ENCODE measurements at regions not wholly inside any gene's neighbourhood (a gene's known extent, or its start where the extent isn't known, plus 50 kb on each side); places are given as distances from the start of the nearest gene placed in this dataset.
A peak's percentile ranks its signal among the peaks of the same experiment; 100 is the strongest.

DNA sequence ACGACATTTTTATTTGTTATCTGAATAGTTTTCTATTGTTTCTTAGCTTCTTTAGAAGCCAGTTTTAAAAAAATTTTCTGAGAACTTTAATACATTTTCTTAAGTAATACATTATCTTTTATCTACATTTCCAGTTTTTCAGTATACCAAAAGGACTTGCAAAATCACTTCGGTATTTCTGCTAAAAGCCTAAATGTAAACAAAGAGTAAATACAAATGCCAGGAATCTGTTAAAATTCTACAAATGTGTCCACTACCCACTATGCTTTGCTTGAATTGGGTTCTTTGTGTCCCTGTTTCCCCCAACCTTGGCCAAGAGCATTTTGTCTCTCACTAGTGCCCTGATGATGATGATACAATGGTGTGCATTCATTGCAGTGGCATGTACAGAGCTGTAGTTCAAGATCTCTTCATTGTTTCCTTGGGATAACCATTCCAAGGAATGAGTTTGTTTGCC lies 611.2 kb downstream of the NR2F1-AS1 start:
- POLR2A ChIA-PET, result no interaction called here
- Mint-ChIP-seq H3K4me1 (no peaks in the 10 kb centered on the region), H3K27ac (no peak overlapping the region), H3K4me3 (no peak overlapping the region), H3K36me3 (no peaks in the 10 kb centered on the region), H3K9me3 (no peaks in the 10 kb centered on the region), H3K27me3 (ENCODE audit: low read depth) (no peaks in the 10 kb centered on the region)
- CTCF ChIA-PET, result no interaction called here
- ATAC-seq, result no peak
- TF ChIP-seq RORB (CRISPR knock-in tag; IDR thresholded peaks at IDR 0.05), result no peak
- TF ChIP-seq, protein P1, sequence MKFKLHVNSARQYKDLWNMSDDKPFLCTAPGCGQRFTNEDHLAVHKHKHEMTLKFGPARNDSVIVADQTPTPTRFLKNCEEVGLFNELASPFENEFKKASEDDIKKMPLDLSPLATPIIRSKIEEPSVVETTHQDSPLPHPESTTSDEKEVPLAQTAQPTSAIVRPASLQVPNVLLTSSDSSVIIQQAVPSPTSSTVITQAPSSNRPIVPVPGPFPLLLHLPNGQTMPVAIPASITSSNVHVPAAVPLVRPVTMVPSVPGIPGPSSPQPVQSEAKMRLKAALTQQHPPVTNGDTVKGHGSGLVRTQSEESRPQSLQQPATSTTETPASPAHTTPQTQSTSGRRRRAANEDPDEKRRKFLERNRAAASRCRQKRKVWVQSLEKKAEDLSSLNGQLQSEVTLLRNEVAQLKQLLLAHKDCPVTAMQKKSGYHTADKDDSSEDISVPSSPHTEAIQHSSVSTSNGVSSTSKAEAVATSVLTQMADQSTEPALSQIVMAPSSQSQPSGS (CRISPR knock-in tag; IDR thresholded peaks at IDR 0.05; ENCODE audit: borderline replicate concordance, low read depth), result no peak
- peak; percentile 92 for TF ChIP-seq GABPB1 (CRISPR knock-in tag; IDR thresholded peaks at IDR 0.05)
- no peak for DNase-seq (ENCODE audit: low spot score)

DNA sequence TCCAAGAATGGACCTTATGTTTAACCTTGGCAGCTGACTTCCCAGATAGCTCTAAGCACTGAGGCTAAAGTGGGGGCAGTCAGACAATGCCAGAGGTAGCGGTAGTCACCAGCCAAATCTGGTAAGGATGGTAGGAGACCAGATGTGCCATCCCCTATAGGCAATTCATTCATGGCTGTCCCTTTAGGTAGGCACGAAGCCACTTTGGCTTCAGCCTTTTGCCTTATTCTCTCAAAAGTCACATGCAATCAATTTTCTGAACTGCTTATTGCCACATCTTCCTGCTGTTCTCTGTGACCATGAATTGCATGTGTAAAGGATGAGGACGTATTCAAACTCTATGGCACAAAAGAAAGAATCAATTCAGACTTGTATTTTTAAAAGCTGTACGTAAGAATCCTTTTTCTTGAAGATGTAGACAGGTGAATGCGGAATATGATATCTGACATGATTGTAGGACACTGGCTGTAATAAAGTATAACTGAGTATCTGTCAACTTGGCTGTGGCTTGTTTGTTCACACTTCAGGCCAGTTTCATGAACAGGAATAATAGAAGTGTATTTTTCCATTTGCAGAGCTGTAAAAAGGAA lies 611.7 kb downstream of the NR2F1-AS1 start:
- H3K4me3 Mint-ChIP-seq, result no peak overlapping the region
- no peaks in the 10 kb centered on the region for H3K9me3 Mint-ChIP-seq
- no peak for DNase-seq (ENCODE audit: low spot score)
- no peak overlapping the region for H3K27ac Mint-ChIP-seq
- no peaks in the 10 kb centered on the region for H3K36me3 Mint-ChIP-seq
- TF ChIP-seq ZNF263 (CRISPR knock-in tag; IDR thresholded peaks at IDR 0.05; ENCODE audit: low read depth) (no peak), GABPB1 (CRISPR knock-in tag; IDR thresholded peaks at IDR 0.05) (peak; percentile 71)
- TF ChIP-seq, protein P2, sequence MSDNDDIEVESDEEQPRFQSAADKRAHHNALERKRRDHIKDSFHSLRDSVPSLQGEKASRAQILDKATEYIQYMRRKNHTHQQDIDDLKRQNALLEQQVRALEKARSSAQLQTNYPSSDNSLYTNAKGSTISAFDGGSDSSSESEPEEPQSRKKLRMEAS (CRISPR knock-in tag; IDR thresholded peaks at IDR 0.05), result no peak
- no peaks in the 10 kb centered on the region for H3K4me1 Mint-ChIP-seq
- ChIA-PET CTCF (no interaction called here), POLR2A (no interaction called here)
- no peaks in the 10 kb centered on the region for H3K27me3 Mint-ChIP-seq (ENCODE audit: low read depth)
- no peak for ATAC-seq

DNA sequence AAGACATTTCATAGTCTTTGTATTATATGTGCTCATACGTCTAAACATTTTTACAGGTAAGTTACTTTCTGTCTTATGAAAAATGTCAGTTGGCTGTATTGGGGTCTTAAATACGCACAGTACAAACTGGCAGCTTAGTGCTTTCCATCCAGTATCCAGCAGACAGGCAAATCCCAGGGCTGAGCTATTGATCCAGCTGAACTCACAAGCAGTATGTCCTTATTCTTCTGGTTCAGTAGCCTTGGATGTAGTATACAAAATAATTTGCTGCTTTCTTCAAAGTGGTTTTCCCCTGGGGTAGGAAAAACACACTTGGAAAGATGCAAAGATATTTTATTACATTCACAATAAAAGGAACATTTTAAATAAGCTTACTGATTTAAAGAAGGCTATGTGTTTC lies 617.2 kb downstream of the NR2F1-AS1 start:
- H3K27ac Mint-ChIP-seq, result no peak overlapping the region
- DNase-seq (ENCODE audit: low spot score), result no peak
- H3K4me1 Mint-ChIP-seq, result peaks cover 2% of the 10 kb centered on the region; the same call in 1 of the 2 replicates
- POLR2A ChIA-PET, result no interaction called here
- H3K4me3 Mint-ChIP-seq, result no peak overlapping the region
- no peaks in the 10 kb centered on the region for H3K27me3 Mint-ChIP-seq (ENCODE audit: low read depth)
- no peak for ATAC-seq
- no peaks in the 10 kb centered on the region for H3K36me3 Mint-ChIP-seq
- CTCF ChIA-PET, result no interaction called here
- H3K9me3 Mint-ChIP-seq, result no peaks in the 10 kb centered on the region
- TF ChIP-seq, protein P3, sequence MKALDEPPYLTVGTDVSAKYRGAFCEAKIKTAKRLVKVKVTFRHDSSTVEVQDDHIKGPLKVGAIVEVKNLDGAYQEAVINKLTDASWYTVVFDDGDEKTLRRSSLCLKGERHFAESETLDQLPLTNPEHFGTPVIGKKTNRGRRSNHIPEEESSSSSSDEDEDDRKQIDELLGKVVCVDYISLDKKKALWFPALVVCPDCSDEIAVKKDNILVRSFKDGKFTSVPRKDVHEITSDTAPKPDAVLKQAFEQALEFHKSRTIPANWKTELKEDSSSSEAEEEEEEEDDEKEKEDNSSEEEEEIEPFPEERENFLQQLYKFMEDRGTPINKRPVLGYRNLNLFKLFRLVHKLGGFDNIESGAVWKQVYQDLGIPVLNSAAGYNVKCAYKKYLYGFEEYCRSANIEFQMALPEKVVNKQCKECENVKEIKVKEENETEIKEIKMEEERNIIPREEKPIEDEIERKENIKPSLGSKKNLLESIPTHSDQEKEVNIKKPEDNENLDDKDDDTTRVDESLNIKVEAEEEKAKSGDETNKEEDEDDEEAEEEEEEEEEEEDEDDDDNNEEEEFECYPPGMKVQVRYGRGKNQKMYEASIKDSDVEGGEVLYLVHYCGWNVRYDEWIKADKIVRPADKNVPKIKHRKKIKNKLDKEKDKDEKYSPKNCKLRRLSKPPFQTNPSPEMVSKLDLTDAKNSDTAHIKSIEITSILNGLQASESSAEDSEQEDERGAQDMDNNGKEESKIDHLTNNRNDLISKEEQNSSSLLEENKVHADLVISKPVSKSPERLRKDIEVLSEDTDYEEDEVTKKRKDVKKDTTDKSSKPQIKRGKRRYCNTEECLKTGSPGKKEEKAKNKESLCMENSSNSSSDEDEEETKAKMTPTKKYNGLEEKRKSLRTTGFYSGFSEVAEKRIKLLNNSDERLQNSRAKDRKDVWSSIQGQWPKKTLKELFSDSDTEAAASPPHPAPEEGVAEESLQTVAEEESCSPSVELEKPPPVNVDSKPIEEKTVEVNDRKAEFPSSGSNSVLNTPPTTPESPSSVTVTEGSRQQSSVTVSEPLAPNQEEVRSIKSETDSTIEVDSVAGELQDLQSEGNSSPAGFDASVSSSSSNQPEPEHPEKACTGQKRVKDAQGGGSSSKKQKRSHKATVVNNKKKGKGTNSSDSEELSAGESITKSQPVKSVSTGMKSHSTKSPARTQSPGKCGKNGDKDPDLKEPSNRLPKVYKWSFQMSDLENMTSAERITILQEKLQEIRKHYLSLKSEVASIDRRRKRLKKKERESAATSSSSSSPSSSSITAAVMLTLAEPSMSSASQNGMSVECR (CRISPR knock-in tag; IDR thresholded peaks at IDR 0.05; ENCODE audit: borderline replicate concordance), result no peak
- TF ChIP-seq, protein P4, sequence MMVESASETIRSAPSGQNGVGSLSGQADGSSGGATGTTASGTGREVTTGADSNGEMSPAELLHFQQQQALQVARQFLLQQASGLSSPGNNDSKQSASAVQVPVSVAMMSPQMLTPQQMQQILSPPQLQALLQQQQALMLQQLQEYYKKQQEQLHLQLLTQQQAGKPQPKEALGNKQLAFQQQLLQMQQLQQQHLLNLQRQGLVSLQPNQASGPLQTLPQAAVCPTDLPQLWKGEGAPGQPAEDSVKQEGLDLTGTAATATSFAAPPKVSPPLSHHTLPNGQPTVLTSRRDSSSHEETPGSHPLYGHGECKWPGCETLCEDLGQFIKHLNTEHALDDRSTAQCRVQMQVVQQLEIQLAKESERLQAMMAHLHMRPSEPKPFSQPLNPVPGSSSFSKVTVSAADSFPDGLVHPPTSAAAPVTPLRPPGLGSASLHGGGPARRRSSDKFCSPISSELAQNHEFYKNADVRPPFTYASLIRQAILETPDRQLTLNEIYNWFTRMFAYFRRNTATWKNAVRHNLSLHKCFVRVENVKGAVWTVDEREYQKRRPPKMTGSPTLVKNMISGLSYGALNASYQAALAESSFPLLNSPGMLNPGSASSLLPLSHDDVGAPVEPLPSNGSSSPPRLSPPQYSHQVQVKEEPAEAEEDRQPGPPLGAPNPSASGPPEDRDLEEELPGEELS (CRISPR knock-in tag; IDR thresholded peaks at IDR 0.05), result no peak
- TF ChIP-seq EMX1 (CRISPR knock-in tag; IDR thresholded peaks at IDR 0.05) (no peak), SOX15 (CRISPR knock-in tag; IDR thresholded peaks at IDR 0.05) (no peak), IRF2 (CRISPR knock-in tag; IDR thresholded peaks at IDR 0.05; ENCODE audit: borderline replicate concordance, low read depth) (no peak), HMGA2 (CRISPR knock-in tag; IDR thresholded peaks at IDR 0.05) (no peak), ETV6 (CRISPR knock-in tag; IDR thresholded peaks at IDR 0.05) (no peak), OVOL2 (CRISPR knock-in tag; IDR thresholded peaks at IDR 0.05; ENCODE audit: borderline replicate concordance) (no peak)
- TF ChIP-seq, protein P5, sequence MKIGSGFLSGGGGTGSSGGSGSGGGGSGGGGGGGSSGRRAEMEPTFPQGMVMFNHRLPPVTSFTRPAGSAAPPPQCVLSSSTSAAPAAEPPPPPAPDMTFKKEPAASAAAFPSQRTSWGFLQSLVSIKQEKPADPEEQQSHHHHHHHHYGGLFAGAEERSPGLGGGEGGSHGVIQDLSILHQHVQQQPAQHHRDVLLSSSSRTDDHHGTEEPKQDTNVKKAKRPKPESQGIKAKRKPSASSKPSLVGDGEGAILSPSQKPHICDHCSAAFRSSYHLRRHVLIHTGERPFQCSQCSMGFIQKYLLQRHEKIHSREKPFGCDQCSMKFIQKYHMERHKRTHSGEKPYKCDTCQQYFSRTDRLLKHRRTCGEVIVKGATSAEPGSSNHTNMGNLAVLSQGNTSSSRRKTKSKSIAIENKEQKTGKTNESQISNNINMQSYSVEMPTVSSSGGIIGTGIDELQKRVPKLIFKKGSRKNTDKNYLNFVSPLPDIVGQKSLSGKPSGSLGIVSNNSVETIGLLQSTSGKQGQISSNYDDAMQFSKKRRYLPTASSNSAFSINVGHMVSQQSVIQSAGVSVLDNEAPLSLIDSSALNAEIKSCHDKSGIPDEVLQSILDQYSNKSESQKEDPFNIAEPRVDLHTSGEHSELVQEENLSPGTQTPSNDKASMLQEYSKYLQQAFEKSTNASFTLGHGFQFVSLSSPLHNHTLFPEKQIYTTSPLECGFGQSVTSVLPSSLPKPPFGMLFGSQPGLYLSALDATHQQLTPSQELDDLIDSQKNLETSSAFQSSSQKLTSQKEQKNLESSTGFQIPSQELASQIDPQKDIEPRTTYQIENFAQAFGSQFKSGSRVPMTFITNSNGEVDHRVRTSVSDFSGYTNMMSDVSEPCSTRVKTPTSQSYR (CRISPR knock-in tag; IDR thresholded peaks at IDR 0.05), result no peak
- TF ChIP-seq, protein P6, sequence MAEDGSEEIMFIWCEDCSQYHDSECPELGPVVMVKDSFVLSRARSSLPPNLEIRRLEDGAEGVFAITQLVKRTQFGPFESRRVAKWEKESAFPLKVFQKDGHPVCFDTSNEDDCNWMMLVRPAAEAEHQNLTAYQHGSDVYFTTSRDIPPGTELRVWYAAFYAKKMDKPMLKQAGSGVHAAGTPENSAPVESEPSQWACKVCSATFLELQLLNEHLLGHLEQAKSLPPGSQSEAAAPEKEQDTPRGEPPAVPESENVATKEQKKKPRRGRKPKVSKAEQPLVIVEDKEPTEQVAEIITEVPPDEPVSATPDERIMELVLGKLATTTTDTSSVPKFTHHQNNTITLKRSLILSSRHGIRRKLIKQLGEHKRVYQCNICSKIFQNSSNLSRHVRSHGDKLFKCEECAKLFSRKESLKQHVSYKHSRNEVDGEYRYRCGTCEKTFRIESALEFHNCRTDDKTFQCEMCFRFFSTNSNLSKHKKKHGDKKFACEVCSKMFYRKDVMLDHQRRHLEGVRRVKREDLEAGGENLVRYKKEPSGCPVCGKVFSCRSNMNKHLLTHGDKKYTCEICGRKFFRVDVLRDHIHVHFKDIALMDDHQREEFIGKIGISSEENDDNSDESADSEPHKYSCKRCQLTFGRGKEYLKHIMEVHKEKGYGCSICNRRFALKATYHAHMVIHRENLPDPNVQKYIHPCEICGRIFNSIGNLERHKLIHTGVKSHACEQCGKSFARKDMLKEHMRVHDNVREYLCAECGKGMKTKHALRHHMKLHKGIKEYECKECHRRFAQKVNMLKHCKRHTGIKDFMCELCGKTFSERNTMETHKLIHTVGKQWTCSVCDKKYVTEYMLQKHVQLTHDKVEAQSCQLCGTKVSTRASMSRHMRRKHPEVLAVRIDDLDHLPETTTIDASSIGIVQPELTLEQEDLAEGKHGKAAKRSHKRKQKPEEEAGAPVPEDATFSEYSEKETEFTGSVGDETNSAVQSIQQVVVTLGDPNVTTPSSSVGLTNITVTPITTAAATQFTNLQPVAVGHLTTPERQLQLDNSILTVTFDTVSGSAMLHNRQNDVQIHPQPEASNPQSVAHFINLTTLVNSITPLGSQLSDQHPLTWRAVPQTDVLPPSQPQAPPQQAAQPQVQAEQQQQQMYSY (CRISPR knock-in tag; IDR thresholded peaks at IDR 0.05), result no peak
- TF ChIP-seq, protein P7, sequence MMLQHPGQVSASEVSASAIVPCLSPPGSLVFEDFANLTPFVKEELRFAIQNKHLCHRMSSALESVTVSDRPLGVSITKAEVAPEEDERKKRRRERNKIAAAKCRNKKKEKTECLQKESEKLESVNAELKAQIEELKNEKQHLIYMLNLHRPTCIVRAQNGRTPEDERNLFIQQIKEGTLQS (CRISPR knock-in tag; conservative IDR thresholded peaks at IDR 0.05), result no peak
